ENCODE measurements at regions not wholly inside any gene's neighbourhood (a gene's known extent, or its start where the extent isn't known, plus 50 kb on each side); places are given as distances from the start of the nearest gene placed in this dataset.

DNA sequence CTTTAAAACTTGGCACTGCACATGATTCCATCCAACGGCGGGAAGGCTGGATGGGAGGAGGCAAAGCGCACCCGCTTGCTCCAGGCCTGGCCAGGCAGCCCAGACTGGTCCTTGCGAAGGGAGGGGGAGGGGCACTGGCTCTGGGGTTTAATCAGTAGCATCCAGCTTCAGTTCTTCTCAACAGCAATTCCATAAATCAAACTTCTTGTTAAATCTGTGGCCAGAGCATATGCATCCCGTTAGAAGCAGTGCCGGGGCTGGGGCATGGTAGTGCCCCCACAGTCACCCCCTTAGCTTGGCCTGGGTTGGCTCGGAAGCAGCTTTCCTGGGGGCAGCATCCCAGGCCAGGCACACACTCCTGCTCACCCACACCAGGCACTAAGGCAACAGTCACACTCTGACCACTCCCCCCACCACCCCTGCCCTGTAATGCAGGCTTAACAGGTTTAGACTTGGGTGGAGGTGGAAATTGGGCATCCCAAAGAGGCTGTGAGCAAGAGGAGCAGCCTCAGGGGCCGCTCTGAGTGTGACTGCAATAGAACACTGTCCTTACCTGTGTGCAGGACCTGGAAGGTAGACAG, 94.1 kb upstream of the CASZ1 start:
- H3K36me3 ChIP-seq, result no peaks in the 10 kb centered on the region
- no peak for DNase-seq
- H3K27me3 ChIP-seq, result peaks cover 0 to 77% (median 0%) of the 10 kb centered on the region in 4 donors
- 18 to 45% methylated on average over 4 to 7 of the region's 9 CpGs for WGBS, 2 donors
- peak overlapping the region in 2 of 4 donors; percentile 49 to 68 for H3K27ac ChIP-seq
- H3K4me1 ChIP-seq, result peaks cover 7 to 39% (median 18%) of the 10 kb centered on the region in 3 donors
- TF ChIP-seq POLR2A (IDR thresholded peaks at IDR 0.05), result no peak
- TF ChIP-seq, protein P1, sequence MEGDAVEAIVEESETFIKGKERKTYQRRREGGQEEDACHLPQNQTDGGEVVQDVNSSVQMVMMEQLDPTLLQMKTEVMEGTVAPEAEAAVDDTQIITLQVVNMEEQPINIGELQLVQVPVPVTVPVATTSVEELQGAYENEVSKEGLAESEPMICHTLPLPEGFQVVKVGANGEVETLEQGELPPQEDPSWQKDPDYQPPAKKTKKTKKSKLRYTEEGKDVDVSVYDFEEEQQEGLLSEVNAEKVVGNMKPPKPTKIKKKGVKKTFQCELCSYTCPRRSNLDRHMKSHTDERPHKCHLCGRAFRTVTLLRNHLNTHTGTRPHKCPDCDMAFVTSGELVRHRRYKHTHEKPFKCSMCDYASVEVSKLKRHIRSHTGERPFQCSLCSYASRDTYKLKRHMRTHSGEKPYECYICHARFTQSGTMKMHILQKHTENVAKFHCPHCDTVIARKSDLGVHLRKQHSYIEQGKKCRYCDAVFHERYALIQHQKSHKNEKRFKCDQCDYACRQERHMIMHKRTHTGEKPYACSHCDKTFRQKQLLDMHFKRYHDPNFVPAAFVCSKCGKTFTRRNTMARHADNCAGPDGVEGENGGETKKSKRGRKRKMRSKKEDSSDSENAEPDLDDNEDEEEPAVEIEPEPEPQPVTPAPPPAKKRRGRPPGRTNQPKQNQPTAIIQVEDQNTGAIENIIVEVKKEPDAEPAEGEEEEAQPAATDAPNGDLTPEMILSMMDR (IDR thresholded peaks at IDR 0.05), result no peak
- H3K4me3 ChIP-seq, result no peak overlapping the region
- intact Hi-C loops (cut with DNase I), result no loop called here
- no peaks in the 10 kb centered on the region for H3K9me3 ChIP-seq

DNA sequence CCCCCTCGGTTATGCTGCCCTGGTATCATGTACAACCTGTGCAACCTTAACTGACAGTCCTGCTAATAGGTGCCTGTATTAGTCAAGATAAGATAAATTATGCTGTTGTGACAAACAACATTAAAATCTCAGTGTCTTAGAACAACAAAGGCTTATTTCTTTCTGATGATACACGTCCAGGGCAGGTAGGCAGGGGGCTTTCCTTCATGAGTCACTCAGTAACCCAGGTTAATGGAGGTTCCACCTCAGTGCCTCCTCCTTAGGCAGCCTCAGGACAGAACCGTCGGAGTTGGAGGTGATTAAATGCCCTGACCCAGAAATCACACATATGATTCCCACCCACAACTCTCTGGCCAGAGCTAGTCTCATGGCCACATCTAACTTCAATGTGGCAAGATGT, 94.6 kb upstream of the CASZ1 start:
- TF ChIP-seq POLR2A (IDR thresholded peaks at IDR 0.05), result no peak
- TF ChIP-seq, protein P1 (IDR thresholded peaks at IDR 0.05), result no peak
- H3K27ac ChIP-seq, result peak overlapping the region; percentile 17 to 68 (median 52)
- H3K4me3 ChIP-seq, result no peak overlapping the region
- no peak for DNase-seq
- H3K36me3 ChIP-seq, result no peaks in the 10 kb centered on the region
- peaks cover 0 to 73% (median 0%) of the 10 kb centered on the region in 4 donors for H3K27me3 ChIP-seq
- H3K4me1 ChIP-seq, result peaks cover 7 to 39% (median 18%) of the 10 kb centered on the region in 3 donors
- no peaks in the 10 kb centered on the region for H3K9me3 ChIP-seq
- 35 to 42% methylated on average over 4 of the region's 4 CpGs for WGBS, 2 donors
- intact Hi-C loops (cut with DNase I), result no loop called here

DNA sequence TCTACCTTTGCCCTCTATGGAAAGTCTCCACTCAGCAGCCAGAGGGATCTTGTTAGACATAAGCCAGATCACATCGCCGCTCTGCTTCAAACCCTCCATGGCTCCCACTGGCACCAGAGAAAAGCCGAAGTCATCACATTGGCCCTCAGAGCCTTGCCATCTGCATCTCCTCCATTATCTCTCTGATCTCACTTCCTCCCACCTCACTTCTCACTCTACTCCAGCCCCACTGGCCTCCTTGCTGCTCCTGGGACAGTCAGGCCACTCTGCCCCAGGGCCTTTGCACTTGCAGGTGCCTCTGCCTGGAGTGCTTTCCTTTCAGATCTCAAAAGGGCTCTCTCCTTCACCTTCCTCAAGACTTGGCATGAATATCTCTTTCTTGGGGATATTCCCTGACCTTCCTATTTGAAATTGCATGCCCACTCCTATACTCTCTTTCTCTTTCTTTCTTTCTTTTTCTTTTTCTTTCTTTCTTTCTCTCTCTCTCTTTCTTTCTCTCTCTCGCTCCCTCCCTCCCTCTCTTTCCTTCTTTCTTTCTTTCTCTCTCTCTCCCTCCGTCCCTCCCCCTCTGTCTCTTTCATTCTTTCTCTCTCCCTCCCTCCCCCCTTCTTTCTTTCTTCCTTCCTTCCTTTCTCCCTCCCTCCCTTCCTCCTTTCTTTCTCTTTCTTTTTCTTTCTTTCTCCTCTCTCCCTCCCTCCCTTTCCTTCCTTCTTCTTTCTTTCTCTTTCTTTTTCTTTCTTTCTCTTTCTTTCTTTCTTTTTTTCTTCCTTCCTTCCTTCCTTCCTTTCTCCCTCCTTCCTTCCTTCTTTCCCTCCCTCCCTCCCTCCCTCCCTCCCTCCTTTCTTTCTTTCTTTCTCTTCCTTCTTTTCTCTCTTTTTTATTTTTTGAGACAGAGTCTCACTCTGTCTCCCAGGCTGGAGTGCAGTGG, 96.0 kb upstream of the CASZ1 start:
- 84 to 90% methylated on average over 5 of the region's 5 CpGs for WGBS, 2 donors
- intact Hi-C loops (cut with DNase I), result no loop called here
- Histone ChIP-seq H3K27ac (no peak overlapping the region), H3K9me3 (no peaks in the 10 kb centered on the region), H3K4me1 (peaks cover 7 to 49% (median 18%) of the 10 kb centered on the region in 3 donors), H3K4me3 (no peak overlapping the region), H3K27me3 (peaks cover 0 to 61% (median 0%) of the 10 kb centered on the region in 4 donors), H3K36me3 (no peaks in the 10 kb centered on the region)
- TF ChIP-seq, protein P1 (IDR thresholded peaks at IDR 0.05), result no peak
- TF ChIP-seq POLR2A (IDR thresholded peaks at IDR 0.05), result no peak
- DNase-seq, result no peak

DNA sequence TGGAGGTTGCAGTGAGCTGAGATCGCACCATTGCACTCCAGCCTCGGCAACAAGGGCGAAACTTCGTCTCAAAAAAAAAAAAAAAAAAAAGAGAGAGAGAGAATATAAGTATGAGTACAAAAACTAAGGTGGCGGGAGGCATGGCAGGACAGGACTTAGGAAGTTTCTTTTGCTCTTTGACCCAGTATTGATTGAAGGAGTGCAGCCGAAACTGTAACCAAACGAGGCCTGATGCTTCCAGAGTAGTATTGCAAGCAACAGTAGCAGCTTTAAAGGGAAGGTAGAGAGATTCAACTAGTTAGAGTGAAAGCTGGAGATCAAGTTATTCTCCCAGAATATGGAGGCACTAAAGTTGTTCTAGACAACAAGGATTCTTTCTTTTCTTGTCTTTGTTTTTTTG, 99.2 kb upstream of the CASZ1 start:
- DNase-seq, result no peak
- peaks cover 0 to 60% (median 0%) of the 10 kb centered on the region in 4 donors for H3K27me3 ChIP-seq
- no peaks in the 10 kb centered on the region for H3K36me3 ChIP-seq
- no peak overlapping the region for H3K27ac ChIP-seq
- H3K4me1 ChIP-seq, result peaks cover 9 to 54% (median 17%) of the 10 kb centered on the region in 3 donors
- TF ChIP-seq, protein P1 (IDR thresholded peaks at IDR 0.05), result no peak
- no peak for TF ChIP-seq POLR2A (IDR thresholded peaks at IDR 0.05)
- no peaks in the 10 kb centered on the region for H3K9me3 ChIP-seq
- H3K4me3 ChIP-seq, result no peak overlapping the region
- 81 to 87% methylated on average over 7 of the region's 7 CpGs for WGBS, 2 donors
- intact Hi-C loops (cut with DNase I), result no loop called here

DNA sequence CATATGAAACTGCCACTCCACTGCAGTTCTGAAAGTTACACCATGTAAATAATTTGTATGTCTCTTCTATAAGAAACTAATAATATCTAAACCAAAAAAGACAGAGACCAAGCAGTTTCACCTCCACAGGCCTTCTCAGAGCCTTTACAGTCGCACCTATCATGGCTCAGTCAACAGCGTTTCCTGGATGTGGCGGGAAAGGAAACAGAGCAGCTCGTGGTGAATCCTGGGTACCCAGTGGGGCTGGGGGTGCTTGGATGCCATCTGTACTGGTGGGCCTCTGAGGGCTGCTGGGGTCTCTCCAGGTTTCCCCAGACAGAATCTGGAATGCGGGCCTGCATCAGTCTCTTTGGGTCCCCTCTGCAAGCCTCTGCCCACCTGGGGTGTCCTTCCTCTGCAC, 100.2 kb upstream of the CASZ1 start:
- no peak for TF ChIP-seq POLR2A (IDR thresholded peaks at IDR 0.05)
- TF ChIP-seq, protein P1 (IDR thresholded peaks at IDR 0.05), result no peak
- Histone ChIP-seq H3K27me3 (peaks cover 0 to 52% (median 0%) of the 10 kb centered on the region in 4 donors), H3K9me3 (no peaks in the 10 kb centered on the region), H3K36me3 (no peaks in the 10 kb centered on the region), H3K4me3 (no peak overlapping the region), H3K27ac (peak overlapping the region in 2 of 4 donors; percentile 42 to 89), H3K4me1 (peaks cover 16 to 54% (median 22%) of the 10 kb centered on the region in 3 donors)
- intact Hi-C loops (cut with DNase I), result no loop called here
- 57 to 75% methylated on average over 4 to 5 of the region's 5 CpGs for WGBS, 2 donors
- DNase-seq, result no peak

Data from esophagus squamous epithelium (tissue), 5 donors.